Breast epithelium (tissue), 3 donors: ENCODE measurements at regions not wholly inside any gene's neighbourhood (a gene's known extent, or its start where the extent isn't known, plus 50 kb on each side); places are given as distances from the start of the nearest gene placed in this dataset.

Source experiments
- CTCF ChIP-seq, 3 donors: fragments of 450-650 bp; IDR thresholded peaks; one replicate each; pipeline ENCODE4 v1.5.1; 2016 to 2017; ENCODE audit warnings: antibody characterized with exemption in 3 of 3, mild to moderate bottlenecking in 3 of 3, moderate library complexity in 3 of 3
- POLR2A ChIP-seq: fragments of 450-650 bp; IDR thresholded peaks from one replicate; pipeline ENCODE4 v1.6.1; 2016; ENCODE audit warnings: antibody characterized with exemption, mild to moderate bottlenecking, moderate library complexity

GRCh38 chr13:33756929-33757328 is 61.0 kb upstream of the RFC3 start:
- no peak for TF ChIP-seq CTCF (IDR thresholded peaks at IDR 0.05)
- no peak for TF ChIP-seq POLR2A
